BJ (cell line): ENCODE measurements at regions not wholly inside any gene's neighbourhood (a gene's known extent, or its start where the extent isn't known, plus 50 kb on each side); places are given as distances from the start of the nearest gene placed in this dataset.
"Not testable (repeated sequence)": the region's sequence is repeated elsewhere in the genome, so short reads cannot be mapped to it uniquely, and the experiment has no call there.

ENCODE experiments used
- CTCF ChIA-PET: fragments of 350-600 bp; formaldehyde crosslinking; extraction: SDS; loops from one replicate; lab custom pipeline; 2021; ENCODE audit warnings: antibody characterized with exemption, inconsistent platforms; lab: Yijun Ruan, JAX
- POLR2A ChIA-PET: fragments of 300-600 bp; sonication (Branson Sonifier 250); formaldehyde crosslinking; extraction: SDS; loops from one replicate; lab custom pipeline; 2021; ENCODE audit warnings: antibody characterized with exemption; lab: Charles Lee
- DNase-seq: peaks from one replicate; pipeline ENCODE4 v3.0.0-alpha.2; 2011; ENCODE audit warnings: low read depth
- H3K27me3 ChIP-seq: 2 replicates; pipeline ENCODE4 v1.6.0; 2011; ENCODE audit warnings: low read length; ENCODE audit not compliant: control insufficient read depth, insufficient read depth
- H3K36me3 ChIP-seq: 2 replicates; pipeline ENCODE4 v1.5.1; 2011; ENCODE audit warnings: low read length; ENCODE audit not compliant: control insufficient read depth, insufficient read depth
- H3K4me3 ChIP-seq: 2 replicates; pipeline ENCODE4 v1.5.1; 2011; ENCODE audit warnings: low read depth, mild to moderate bottlenecking, control low read depth, low read length
- TF ChIP-seq, protein P1 (sequence below): IDR thresholded peaks from 2 replicates; pipeline ENCODE4 v1.5.1; 2011; ENCODE audit warnings: low read depth, mild to moderate bottlenecking, control low read depth, inconsistent platforms, low read length, moderate library complexity; ENCODE audit not compliant: insufficient read depth

- POLR2A ChIA-PET, H3K27me3 ChIP-seq, H3K36me3 ChIP-seq, H3K4me3 ChIP-seq: not testable (repeated sequence)
- peak; percentile 70 for DNase-seq
- CTCF ChIA-PET: interaction anchor here (0.7 to 1.1 kb wide), 2 partner anchors 67 to 174 kb away, joined by 4 read pairs; no protein-coding TSS in a partner anchor
- TF ChIP-seq, protein P1, sequence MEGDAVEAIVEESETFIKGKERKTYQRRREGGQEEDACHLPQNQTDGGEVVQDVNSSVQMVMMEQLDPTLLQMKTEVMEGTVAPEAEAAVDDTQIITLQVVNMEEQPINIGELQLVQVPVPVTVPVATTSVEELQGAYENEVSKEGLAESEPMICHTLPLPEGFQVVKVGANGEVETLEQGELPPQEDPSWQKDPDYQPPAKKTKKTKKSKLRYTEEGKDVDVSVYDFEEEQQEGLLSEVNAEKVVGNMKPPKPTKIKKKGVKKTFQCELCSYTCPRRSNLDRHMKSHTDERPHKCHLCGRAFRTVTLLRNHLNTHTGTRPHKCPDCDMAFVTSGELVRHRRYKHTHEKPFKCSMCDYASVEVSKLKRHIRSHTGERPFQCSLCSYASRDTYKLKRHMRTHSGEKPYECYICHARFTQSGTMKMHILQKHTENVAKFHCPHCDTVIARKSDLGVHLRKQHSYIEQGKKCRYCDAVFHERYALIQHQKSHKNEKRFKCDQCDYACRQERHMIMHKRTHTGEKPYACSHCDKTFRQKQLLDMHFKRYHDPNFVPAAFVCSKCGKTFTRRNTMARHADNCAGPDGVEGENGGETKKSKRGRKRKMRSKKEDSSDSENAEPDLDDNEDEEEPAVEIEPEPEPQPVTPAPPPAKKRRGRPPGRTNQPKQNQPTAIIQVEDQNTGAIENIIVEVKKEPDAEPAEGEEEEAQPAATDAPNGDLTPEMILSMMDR: peak; percentile 25; the same call in 1 of the 2 replicates
Measured at GRCh38 chr16:88262858-88263563, 119.7 kb upstream of the ZNF469 start.

DNA sequence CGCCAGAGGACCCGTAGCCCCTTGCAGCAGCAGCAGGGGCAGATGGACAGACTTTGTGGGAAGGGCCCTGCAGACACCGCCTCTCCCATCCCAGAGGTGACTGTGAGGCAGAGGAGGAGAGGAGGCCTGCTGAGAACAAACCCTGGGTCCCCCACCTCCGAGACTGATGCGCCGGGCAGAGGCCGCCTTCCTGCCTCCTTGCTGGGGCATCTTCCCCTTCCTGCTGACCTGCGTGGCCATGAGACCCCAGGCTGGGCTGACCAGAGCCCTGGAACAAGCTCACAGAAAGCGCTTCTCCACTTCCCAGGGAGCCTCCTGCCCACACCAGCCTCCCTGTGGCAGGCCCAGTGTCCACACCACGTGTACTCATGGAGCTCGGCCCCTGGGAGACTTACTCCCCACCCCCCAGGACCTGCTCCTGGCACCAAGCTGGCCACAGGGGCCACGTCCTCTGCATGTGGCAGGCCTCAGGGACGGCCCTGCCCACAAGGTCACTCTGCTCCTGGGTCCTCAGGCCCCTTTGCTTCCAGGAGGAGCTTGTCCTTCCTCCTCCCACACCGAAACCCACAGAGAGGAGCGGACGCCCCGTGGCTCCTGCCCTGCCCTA, 119.0 kb upstream of the ZNF469 start:
- DNase-seq, H3K4me3 ChIP-seq, CTCF ChIA-PET, POLR2A ChIA-PET, H3K27me3 ChIP-seq, H3K36me3 ChIP-seq: not testable (repeated sequence)

GRCh38 chr16:88264641-88265285, 118.0 kb upstream of the ZNF469 start:
- no peaks in the 10 kb centered on the region for H3K36me3 ChIP-seq
- ChIA-PET CTCF (no interaction called here), POLR2A (no interaction called here)
- no peak overlapping the region for H3K4me3 ChIP-seq
- DNase-seq: peak; percentile 71
- H3K27me3 ChIP-seq: no peaks in the 10 kb centered on the region
- TF ChIP-seq, protein P1: no peak

- H3K27me3 ChIP-seq, H3K36me3 ChIP-seq, H3K4me3 ChIP-seq, CTCF ChIA-PET, POLR2A ChIA-PET, DNase-seq: not testable (repeated sequence)
Measured at GRCh38 chr16:88265286-88265938, 117.3 kb upstream of the ZNF469 start.

DNA sequence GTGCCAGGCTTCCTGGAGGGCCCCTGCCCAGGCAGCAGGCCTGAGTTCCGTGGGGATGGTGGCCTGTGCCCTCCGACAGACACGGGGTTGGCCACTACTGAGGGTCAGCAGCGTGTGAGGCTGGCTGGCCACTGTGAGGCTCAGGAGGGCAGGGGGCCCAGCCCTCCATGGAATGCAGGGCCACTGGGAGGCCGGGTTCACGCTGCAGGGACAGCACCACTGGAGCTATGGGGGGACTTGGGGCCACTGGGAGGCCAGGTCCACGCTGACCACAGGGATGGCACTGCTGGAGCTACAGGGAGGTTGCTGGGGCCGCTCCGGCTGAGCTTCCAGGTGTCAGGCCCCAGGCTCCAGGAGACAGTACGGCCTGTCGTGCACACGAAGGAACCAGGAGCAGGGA, 116.7 kb upstream of the ZNF469 start:
- CTCF ChIA-PET, POLR2A ChIA-PET, H3K36me3 ChIP-seq, H3K27me3 ChIP-seq, H3K4me3 ChIP-seq, DNase-seq: not testable (repeated sequence)

- H3K36me3 ChIP-seq, H3K27me3 ChIP-seq, POLR2A ChIA-PET, H3K4me3 ChIP-seq, CTCF ChIA-PET, DNase-seq: not testable (repeated sequence)
Measured at GRCh38 chr16:88266935-88267551, 115.7 kb upstream of the ZNF469 start.

- POLR2A ChIA-PET, CTCF ChIA-PET, H3K36me3 ChIP-seq, H3K27me3 ChIP-seq, DNase-seq, H3K4me3 ChIP-seq: not testable (repeated sequence)
Measured at GRCh38 chr16:88268186-88268970, 114.4 kb upstream of the ZNF469 start.

- CTCF ChIA-PET, H3K4me3 ChIP-seq, H3K27me3 ChIP-seq, H3K36me3 ChIP-seq, DNase-seq, POLR2A ChIA-PET: not testable (repeated sequence)
Measured at GRCh38 chr16:88270171-88270790, 112.5 kb upstream of the ZNF469 start.

DNA sequence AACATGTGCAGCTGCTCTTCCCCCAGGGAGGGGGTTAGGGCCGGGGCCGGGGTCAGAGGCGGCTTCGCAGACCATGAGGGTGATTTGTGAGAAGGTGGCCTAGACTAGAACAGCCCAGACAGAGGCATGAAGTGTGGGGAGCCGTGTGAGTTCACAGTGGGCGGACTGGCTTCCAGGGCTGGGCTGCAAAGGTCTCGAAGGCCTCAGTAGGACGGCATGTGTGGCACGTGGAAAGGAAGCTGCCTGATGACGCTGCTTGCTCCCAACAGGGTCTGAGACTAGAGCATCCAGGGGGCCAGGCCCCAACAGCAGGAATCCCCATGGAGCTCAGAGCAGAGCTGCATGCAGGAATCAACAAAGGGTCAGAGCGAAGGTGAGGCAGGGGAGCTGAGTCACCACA, 111.5 kb upstream of the ZNF469 start:
- H3K4me3 ChIP-seq, DNase-seq, CTCF ChIA-PET, POLR2A ChIA-PET, H3K36me3 ChIP-seq, H3K27me3 ChIP-seq: not testable (repeated sequence)
